ENCODE measurements at regions not wholly inside any gene's neighbourhood (a gene's known extent, or its start where the extent isn't known, plus 50 kb on each side); places are given as distances from the start of the nearest gene placed in this dataset.

DNA sequence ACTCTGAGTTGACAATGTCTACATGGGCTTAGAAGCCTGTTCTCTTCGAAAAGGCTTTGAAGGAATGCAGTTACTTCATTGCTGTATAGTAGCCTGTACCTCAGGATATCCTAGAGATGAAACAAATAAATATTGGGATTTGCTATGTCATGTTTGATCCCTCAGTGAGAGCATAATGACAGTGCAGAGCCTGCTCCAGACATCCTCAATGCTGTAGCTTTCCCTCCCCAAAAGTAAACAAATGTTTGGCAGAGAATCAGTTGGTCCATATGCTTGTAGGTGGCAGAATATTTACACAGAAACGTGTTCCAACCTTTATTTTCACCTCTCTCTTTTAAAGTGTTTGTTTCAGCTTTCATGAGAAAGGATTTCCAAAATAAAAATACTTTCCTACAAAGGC lies 515.3 kb upstream of the SGCG start:
- Histone ChIP-seq H3K9ac (ENCODE audit: low read depth, low read length) (no peak overlapping the region), H3K27ac (ENCODE audit: insufficient read depth, low read length) (no peak overlapping the region), H4K5ac (ENCODE audit: low read depth, low read length) (no peak overlapping the region), H2BK5ac (ENCODE audit: low read depth, low read length, poor library complexity, severe bottlenecking) (no peak overlapping the region), H2BK20ac (ENCODE audit: low read depth, low read length) (no peak overlapping the region), H3K36me3 (ENCODE audit: control insufficient read depth, insufficient read depth, low read length) (no peaks in the 10 kb centered on the region), H3K23ac (ENCODE audit: low read depth, low read length) (no peak overlapping the region), H4K91ac (ENCODE audit: insufficient read depth, low read depth, low read length) (no peak overlapping the region), H2BK120ac (ENCODE audit: low read depth, low read length) (no peak overlapping the region), H3K4me2 (ENCODE audit: low read depth, low read length) (no peak overlapping the region), H3K27me3 (ENCODE audit: control insufficient read depth, insufficient read depth, low read length) (no peaks in the 10 kb centered on the region), H3K9me3 (ENCODE audit: control insufficient read depth, insufficient read depth, low read length) (no peaks in the 10 kb centered on the region), H4K8ac (ENCODE audit: low read depth in 2 of 2, low read length in 2 of 2) (no peak overlapping the region), H3K18ac (ENCODE audit: low read depth, low read length) (no peak overlapping the region), H2AK9ac (replicated peaks; ENCODE audit: low read depth, low read length, poor library complexity) (no peak overlapping the region), H3K79me1 (ENCODE audit: low read depth in 1 of 2, low read length in 2 of 2) (no peaks in the 10 kb centered on the region), H3K4me3 (ENCODE audit: insufficient read depth, low read depth, low read length) (no peak overlapping the region), H3K14ac (replicated peaks; ENCODE audit: low read depth, low read length) (no peak overlapping the region), H4K20me1 (ENCODE audit: insufficient read depth, low read length) (no peaks in the 10 kb centered on the region), H3K9me1 (ENCODE audit: insufficient read depth, low read length) (no peaks in the 10 kb centered on the region), H2BK15ac (ENCODE audit: low read depth, low read length) (no peak overlapping the region), H3K56ac (ENCODE audit: extremely low read depth, insufficient read depth, low read length) (no peak overlapping the region), H3K4me1 (ENCODE audit: control insufficient read depth, insufficient read depth, low read length) (no peaks in the 10 kb centered on the region), H3K4ac (ENCODE audit: low read depth, low read length) (no peak overlapping the region), H2AK5ac (ENCODE audit: low read depth, low read length) (no peak overlapping the region), H2AFZ (replicated peaks; ENCODE audit: low read length, poor library complexity) (no peak overlapping the region)
- BruUV-seq (replicated peaks), result no TSS peak
- no peak for ATAC-seq (ENCODE audit: low read depth)
- in situ Hi-C loops (cut with MboI; ENCODE audit: low sequenced_read_pairs) (no loop called here), intact Hi-C loops (cut with micrococcal nuclease) (no loop called here), dilution Hi-C loops (cut with HindIII; ENCODE audit: low sequenced_read_pairs, unreplicated experiment) (no loop called here)
- DNase-seq, result no peak
- 17% methylated on average over 1 of the region's 2 CpGs; no CpG with 5 or more reads in 1 of the 2 experiments for WGBS, 2 experiments (ENCODE audit: extremely low coverage in 2 of 2, insufficient read length in 1 of 2)
- ChIA-PET CTCF (no interaction called here), POLR2A (ENCODE audit: unreplicated experiment) (no interaction called here)
- TF ChIP-seq POLR2A (IDR thresholded peaks at IDR 0.05; ENCODE audit: low read depth, low read length) (no peak), CHD1 (IDR thresholded peaks at IDR 0.05; ENCODE audit: low read depth, low read length) (no peak), BHLHE40 (IDR thresholded peaks at IDR 0.05; ENCODE audit: low read depth, low read length) (no peak), MAZ (IDR thresholded peaks at IDR 0.05; ENCODE audit: borderline replicate concordance, low read depth, low read length) (no peak), NFE2L2 (IDR thresholded peaks at IDR 0.05; ENCODE audit: low read depth, low read length) (no peak), MXI1 (IDR thresholded peaks at IDR 0.05; ENCODE audit: borderline replicate concordance, low read depth, low read length) (no peak), MAFK (IDR thresholded peaks at IDR 0.05; ENCODE audit: low read depth, low read length) (no peak), RAD21 (IDR thresholded peaks at IDR 0.05; ENCODE audit: low read length) (no peak), RCOR1 (IDR thresholded peaks at IDR 0.05; ENCODE audit: insufficient replicate concordance, low read length) (no peak), CEBPB (IDR thresholded peaks at IDR 0.05; ENCODE audit: low read depth, low read length) (no peak), FOS (IDR thresholded peaks at IDR 0.05; ENCODE audit: low read depth, low read length) (no peak), SMC3 (IDR thresholded peaks at IDR 0.05; ENCODE audit: low read depth, low read length) (no peak), RFX5 (IDR thresholded peaks at IDR 0.05; ENCODE audit: low read depth, low read length) (no peak)
- TF ChIP-seq, protein P1, sequence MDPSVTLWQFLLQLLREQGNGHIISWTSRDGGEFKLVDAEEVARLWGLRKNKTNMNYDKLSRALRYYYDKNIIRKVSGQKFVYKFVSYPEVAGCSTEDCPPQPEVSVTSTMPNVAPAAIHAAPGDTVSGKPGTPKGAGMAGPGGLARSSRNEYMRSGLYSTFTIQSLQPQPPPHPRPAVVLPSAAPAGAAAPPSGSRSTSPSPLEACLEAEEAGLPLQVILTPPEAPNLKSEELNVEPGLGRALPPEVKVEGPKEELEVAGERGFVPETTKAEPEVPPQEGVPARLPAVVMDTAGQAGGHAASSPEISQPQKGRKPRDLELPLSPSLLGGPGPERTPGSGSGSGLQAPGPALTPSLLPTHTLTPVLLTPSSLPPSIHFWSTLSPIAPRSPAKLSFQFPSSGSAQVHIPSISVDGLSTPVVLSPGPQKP (IDR thresholded peaks at IDR 0.05; ENCODE audit: borderline replicate concordance, low read depth, low read length), result no peak
- TF ChIP-seq, protein P2, sequence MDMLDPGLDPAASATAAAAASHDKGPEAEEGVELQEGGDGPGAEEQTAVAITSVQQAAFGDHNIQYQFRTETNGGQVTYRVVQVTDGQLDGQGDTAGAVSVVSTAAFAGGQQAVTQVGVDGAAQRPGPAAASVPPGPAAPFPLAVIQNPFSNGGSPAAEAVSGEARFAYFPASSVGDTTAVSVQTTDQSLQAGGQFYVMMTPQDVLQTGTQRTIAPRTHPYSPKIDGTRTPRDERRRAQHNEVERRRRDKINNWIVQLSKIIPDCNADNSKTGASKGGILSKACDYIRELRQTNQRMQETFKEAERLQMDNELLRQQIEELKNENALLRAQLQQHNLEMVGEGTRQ (IDR thresholded peaks at IDR 0.05; ENCODE audit: low read depth, low read length), result no peak
- TF ChIP-seq, protein P3, sequence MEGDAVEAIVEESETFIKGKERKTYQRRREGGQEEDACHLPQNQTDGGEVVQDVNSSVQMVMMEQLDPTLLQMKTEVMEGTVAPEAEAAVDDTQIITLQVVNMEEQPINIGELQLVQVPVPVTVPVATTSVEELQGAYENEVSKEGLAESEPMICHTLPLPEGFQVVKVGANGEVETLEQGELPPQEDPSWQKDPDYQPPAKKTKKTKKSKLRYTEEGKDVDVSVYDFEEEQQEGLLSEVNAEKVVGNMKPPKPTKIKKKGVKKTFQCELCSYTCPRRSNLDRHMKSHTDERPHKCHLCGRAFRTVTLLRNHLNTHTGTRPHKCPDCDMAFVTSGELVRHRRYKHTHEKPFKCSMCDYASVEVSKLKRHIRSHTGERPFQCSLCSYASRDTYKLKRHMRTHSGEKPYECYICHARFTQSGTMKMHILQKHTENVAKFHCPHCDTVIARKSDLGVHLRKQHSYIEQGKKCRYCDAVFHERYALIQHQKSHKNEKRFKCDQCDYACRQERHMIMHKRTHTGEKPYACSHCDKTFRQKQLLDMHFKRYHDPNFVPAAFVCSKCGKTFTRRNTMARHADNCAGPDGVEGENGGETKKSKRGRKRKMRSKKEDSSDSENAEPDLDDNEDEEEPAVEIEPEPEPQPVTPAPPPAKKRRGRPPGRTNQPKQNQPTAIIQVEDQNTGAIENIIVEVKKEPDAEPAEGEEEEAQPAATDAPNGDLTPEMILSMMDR (conservative IDR thresholded peaks at IDR 0.05; ENCODE audit: low read depth, low read length), result no peak
